Gastroesophageal sphincter (tissue), 3 donors: ENCODE measurements at regions not wholly inside any gene's neighbourhood (a gene's known extent, or its start where the extent isn't known, plus 50 kb on each side); places are given as distances from the start of the nearest gene placed in this dataset.

Experiments used
- CTCF ChIP-seq, 4 experiments: fragments of 200-600 bp in 2 of 4; fragments of 450-650 bp in 2 of 4; sonication (generic) in 1 of 4; IDR thresholded peaks; one replicate each; pipeline ENCODE4 v1.5.1; 2017 to 2019; ENCODE audit warnings: antibody characterized with exemption in 4 of 4, mild to moderate bottlenecking in 2 of 4, moderate library complexity in 2 of 4
- EP300 ChIP-seq: sonication (generic); formaldehyde crosslinking; IDR thresholded peaks from one replicate; pipeline ENCODE4 v1.6.1; 2017; ENCODE audit warnings: antibody characterized with exemption, mild to moderate bottlenecking
- POLR2A ChIP-seq, 2 donors: fragments of 450-650 bp; IDR thresholded peaks; one replicate each; pipeline ENCODE4 v1.6.1; 2017; ENCODE audit warnings: antibody characterized with exemption in 2 of 2, mild to moderate bottlenecking in 2 of 2, moderate library complexity in 1 of 2
- POLR2AphosphoS5 ChIP-seq: sonication (generic); formaldehyde crosslinking; IDR thresholded peaks from one replicate; pipeline ENCODE4 v1.6.1; 2017; ENCODE audit warnings: antibody characterized with exemption

- no peak for TF ChIP-seq CTCF (IDR thresholded peaks at IDR 0.05)
- TF ChIP-seq POLR2A (IDR thresholded peaks at IDR 0.05): no peak
- TF ChIP-seq POLR2AphosphoS5: no peak
- no peak for TF ChIP-seq EP300
Observed at GRCh38 chr7:53600296-53600695, 564.9 kb downstream of the POM121L12 start.
